Adrenal gland (tissue), 9 donors: ENCODE measurements at regions not wholly inside any gene's neighbourhood (a gene's known extent, or its start where the extent isn't known, plus 50 kb on each side); places are given as distances from the start of the nearest gene placed in this dataset.

Experiments
- DNase-seq, 7 donors: peaks; one replicate each; pipeline ENCODE4 v3.0.0-alpha.2; 2019 to 2020
- H3K27ac ChIP-seq, 5 donors: fragments of 200-600 bp; sonication (generic) in 4 of 5; 1 replicate in 3 of 5; 2 replicates in 2 of 5; pipeline versions ENCODE4 v1.5.1 to v1.8.0; 2016 to 2020; ENCODE audit warnings: mild to moderate bottlenecking in 1 of 5
- H3K27me3 ChIP-seq: fragments of 200-600 bp; 2 replicates; pipeline ENCODE4 v1.8.0; 2021
- H3K36me3 ChIP-seq, 2 donors: fragments of 200-600 bp; replicated peaks in 1 of 2; 1 replicate in 1 of 2; 2 replicates in 1 of 2; pipeline versions ENCODE4 v1.5.1 to v1.8.0; 2018 to 2022
- H3K4me1 ChIP-seq, 2 donors: fragments of 200-600 bp; replicated peaks in 1 of 2; 1 replicate in 1 of 2; 2 replicates in 1 of 2; pipeline versions ENCODE4 v1.5.1 to v1.8.0; 2018 to 2021
- H3K4me3 ChIP-seq, 4 donors: fragments of 200-600 bp; sonication (generic) in 3 of 4; one replicate each; pipeline ENCODE4 v1.5.1; 2016 to 2018
- H3K9me3 ChIP-seq, 3 donors: fragments of 200-600 bp; sonication (generic) in 1 of 3; replicated peaks in 1 of 3; 1 replicate in 2 of 3; 2 replicates in 1 of 3; pipeline versions ENCODE4 v1.5.1 to v1.8.0; 2016 to 2021
- CTCF ChIP-seq, 6 experiments: fragments of 450-650 bp in 4 of 6; fragments of 200-600 bp in 2 of 6; sonication (generic) in 1 of 6; IDR thresholded peaks; 1 replicate in 5 of 6; 2 replicates in 1 of 6; pipeline versions ENCODE4 v1.5.1 to v1.8.0; 2016 to 2021; ENCODE audit warnings: antibody characterized with exemption in 6 of 6, mild to moderate bottlenecking in 2 of 6, moderate library complexity in 1 of 6
- POLR2A ChIP-seq, 2 donors: fragments of 450-650 bp; IDR thresholded peaks; one replicate each; pipeline ENCODE4 v1.6.1; 2017; ENCODE audit warnings: antibody characterized with exemption in 2 of 2, mild to moderate bottlenecking in 2 of 2, moderate library complexity in 1 of 2
- WGBS, 4 donors: extraction: QIAGEN DNeasy Blood & Tissue Kit in 2 of 4; methylation state at CpG; one replicate each; pipeline versions ENCODE4 v1.1.5 to v1.1.7; 2013 to 2017; 5-methylcytosine and 5-hydroxymethylcytosine counted together
- intact Hi-C, 2 donors: fragments of 100-400 bp; cut with DNase I; formaldehyde crosslinking; loops; one replicate each; pipeline versions ENCODE4 v1.14.1 to v1.15.0; 2022 to 2023
- donor health status: healthy with polysubstance abuse.
- donor health status: Bipolar disorder and iron deficiency.
- donor health status: DM: yes; HTN: yes; CAD: no.
- donor health status: DM: no; HTN: no; CAD: no.
- donor health status: DM: no; HTN: no; CAD: no.

GRCh38 chr1:60229821-60230220, 156.3 kb upstream of the C1orf87 start:
- no peaks in the 10 kb centered on the region for H3K27me3 ChIP-seq
- H3K9me3 ChIP-seq = no peaks in the 10 kb centered on the region
- no peak for DNase-seq
- no peak overlapping the region for H3K4me3 ChIP-seq
- H3K27ac ChIP-seq = no peak overlapping the region
- no peaks in the 10 kb centered on the region for H3K4me1 ChIP-seq
- no peaks in the 10 kb centered on the region for H3K36me3 ChIP-seq
- TF ChIP-seq CTCF (IDR thresholded peaks at IDR 0.05) = no peak
- no peak for TF ChIP-seq POLR2A (IDR thresholded peaks at IDR 0.05)
- intact Hi-C loops = no loop called here

- Histone ChIP-seq H3K27ac (no peak overlapping the region), H3K4me1 (no peaks in the 10 kb centered on the region), H3K9me3 (no peaks in the 10 kb centered on the region), H3K36me3 (no peaks in the 10 kb centered on the region), H3K4me3 (no peak overlapping the region), H3K27me3 (no peaks in the 10 kb centered on the region)
- 76 to 82% (median 79%) methylated on average over 1 of the region's 1 CpG for WGBS, 4 donors
- DNase-seq = no peak
- intact Hi-C loops = no loop called here
- no peak for TF ChIP-seq POLR2A (IDR thresholded peaks at IDR 0.05)
- no peak for TF ChIP-seq CTCF (IDR thresholded peaks at IDR 0.05)
These were observed 154.5 kb upstream of the C1orf87 start for GRCh38 chr1:60228041-60228491.

- intact Hi-C loops = no loop called here
- no peaks in the 10 kb centered on the region for H3K27me3 ChIP-seq
These were observed 154.0 kb upstream of the C1orf87 start for GRCh38 chr1:60227601-60228000.

GRCh38 chr1:60225486-60225885, 151.9 kb upstream of the C1orf87 start:
- no peaks in the 10 kb centered on the region for H3K9me3 ChIP-seq
- WGBS, 4 donors = 69 to 88% (median 73%) methylated on average over 3 of the region's 3 CpGs

More at GRCh38 chr1:60227601-60228000, 154.0 kb upstream of the C1orf87 start:
- TF ChIP-seq POLR2A (IDR thresholded peaks at IDR 0.05) = no peak
- no peak for TF ChIP-seq CTCF (IDR thresholded peaks at IDR 0.05)
- Histone ChIP-seq H3K27ac (no peak overlapping the region), H3K4me1 (no peaks in the 10 kb centered on the region), H3K4me3 (no peak overlapping the region), H3K36me3 (no peaks in the 10 kb centered on the region), H3K9me3 (no peaks in the 10 kb centered on the region)
- DNase-seq = no peak

GRCh38 chr1:60224523-60224922, 151.0 kb upstream of the C1orf87 start:
- WGBS, 4 donors = 91 to 100% (median 93%) methylated on average over 3 of the region's 3 CpGs
- Histone ChIP-seq H3K36me3 (no peaks in the 10 kb centered on the region), H3K4me3 (no peak overlapping the region), H3K4me1 (no peaks in the 10 kb centered on the region), H3K27me3 (no peaks in the 10 kb centered on the region), H3K27ac (no peak overlapping the region), H3K9me3 (no peaks in the 10 kb centered on the region)
- no peak for TF ChIP-seq CTCF (IDR thresholded peaks at IDR 0.05)
- no peak for TF ChIP-seq POLR2A (IDR thresholded peaks at IDR 0.05)
- intact Hi-C loops = no loop called here
- no peak for DNase-seq

More at GRCh38 chr1:60225486-60225885, 151.9 kb upstream of the C1orf87 start:
- no peak for DNase-seq
- no peak for TF ChIP-seq POLR2A (IDR thresholded peaks at IDR 0.05)
- Histone ChIP-seq H3K27ac (no peak overlapping the region), H3K4me3 (no peak overlapping the region), H3K4me1 (no peaks in the 10 kb centered on the region), H3K36me3 (no peaks in the 10 kb centered on the region), H3K27me3 (no peaks in the 10 kb centered on the region)
- intact Hi-C loops = no loop called here
